OCI-LY1 (cell line): ENCODE measurements at regions not wholly inside any gene's neighbourhood (a gene's known extent, or its start where the extent isn't known, plus 50 kb on each side); places are given as distances from the start of the nearest gene placed in this dataset.

ENCODE experiments used
- EZH2 ChIP-seq: fragments of 200-600 bp; sonication (generic), shearing (Covaris generic); IDR thresholded peaks from 2 replicates; pipeline ENCODE4 v1.8.0; 2017; ENCODE audit warnings: borderline replicate concordance, mixed run types, mild to moderate bottlenecking, antibody characterized with exemption, low read length, moderate library complexity, mixed read lengths
- TF ChIP-seq, protein P1 (sequence below): fragments of 200-600 bp; sonication (generic), shearing (Covaris generic); IDR thresholded peaks from 2 replicates; pipeline ENCODE4 v1.5.1; 2017; ENCODE audit warnings: mild to moderate bottlenecking, antibody characterized with exemption, low read length, moderate library complexity, mixed read lengths

DNA sequence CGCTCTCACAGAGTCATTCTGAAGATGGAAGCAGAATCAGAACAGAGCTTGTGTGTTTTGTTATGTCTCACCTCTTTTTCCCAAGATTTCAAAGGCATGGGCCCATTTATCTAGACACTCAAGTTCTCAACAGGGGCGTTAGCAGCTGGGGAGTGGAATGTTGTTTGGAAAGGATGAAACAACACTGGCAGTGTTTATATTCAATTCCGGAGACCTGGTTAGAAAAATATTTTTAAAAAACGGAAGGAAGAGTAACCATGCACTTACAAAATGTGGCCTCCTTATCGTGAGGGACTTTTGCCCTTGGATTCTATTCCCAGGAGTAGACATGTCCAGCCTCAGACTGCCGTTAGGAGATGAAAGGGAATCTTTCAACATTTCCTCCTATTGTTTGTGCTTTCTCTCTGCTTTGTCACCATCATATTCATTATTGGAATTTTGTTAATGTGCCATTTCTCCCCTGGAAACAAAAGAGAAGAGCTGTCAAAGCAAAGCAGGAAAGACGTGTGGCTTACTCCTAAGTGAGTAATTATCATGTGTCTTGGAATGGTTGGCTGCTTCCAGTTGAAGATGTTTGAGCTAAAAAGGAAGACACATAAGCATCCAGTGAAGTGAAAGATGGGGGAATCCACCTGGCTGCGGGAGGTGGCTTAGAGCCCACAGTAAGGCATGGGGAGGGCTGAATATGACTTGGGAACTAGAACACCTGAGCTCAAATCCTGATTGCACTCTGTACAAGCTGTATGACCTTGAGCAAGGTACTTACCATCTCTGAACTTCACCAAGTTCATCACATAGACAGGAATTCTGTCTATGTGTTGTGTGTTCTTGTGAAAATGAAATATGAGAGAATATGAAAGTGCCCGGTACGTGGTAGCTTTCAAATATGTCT, 71.7 kb upstream of the JUN start:
- TF ChIP-seq, protein P1, sequence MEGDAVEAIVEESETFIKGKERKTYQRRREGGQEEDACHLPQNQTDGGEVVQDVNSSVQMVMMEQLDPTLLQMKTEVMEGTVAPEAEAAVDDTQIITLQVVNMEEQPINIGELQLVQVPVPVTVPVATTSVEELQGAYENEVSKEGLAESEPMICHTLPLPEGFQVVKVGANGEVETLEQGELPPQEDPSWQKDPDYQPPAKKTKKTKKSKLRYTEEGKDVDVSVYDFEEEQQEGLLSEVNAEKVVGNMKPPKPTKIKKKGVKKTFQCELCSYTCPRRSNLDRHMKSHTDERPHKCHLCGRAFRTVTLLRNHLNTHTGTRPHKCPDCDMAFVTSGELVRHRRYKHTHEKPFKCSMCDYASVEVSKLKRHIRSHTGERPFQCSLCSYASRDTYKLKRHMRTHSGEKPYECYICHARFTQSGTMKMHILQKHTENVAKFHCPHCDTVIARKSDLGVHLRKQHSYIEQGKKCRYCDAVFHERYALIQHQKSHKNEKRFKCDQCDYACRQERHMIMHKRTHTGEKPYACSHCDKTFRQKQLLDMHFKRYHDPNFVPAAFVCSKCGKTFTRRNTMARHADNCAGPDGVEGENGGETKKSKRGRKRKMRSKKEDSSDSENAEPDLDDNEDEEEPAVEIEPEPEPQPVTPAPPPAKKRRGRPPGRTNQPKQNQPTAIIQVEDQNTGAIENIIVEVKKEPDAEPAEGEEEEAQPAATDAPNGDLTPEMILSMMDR: no peak
- TF ChIP-seq EZH2: no peak
